Neural progenitor cell (in vitro differentiated cells): ENCODE measurements at regions not wholly inside any gene's neighbourhood (a gene's known extent, or its start where the extent isn't known, plus 50 kb on each side); places are given as distances from the start of the nearest gene placed in this dataset.

Experiments
- EZH2phosphoT487 ChIP-seq: fragments of 200-600 bp; sonication (generic); IDR thresholded peaks from 2 replicates; pipeline ENCODE4 v1.6.1; 2017; ENCODE audit warnings: antibody characterized with exemption
- TF ChIP-seq, protein P1 (sequence below): fragments of 200-600 bp; sonication (generic); IDR thresholded peaks from 2 replicates; pipeline ENCODE4 v1.5.1; 2017; ENCODE audit warnings: antibody characterized with exemption, mild to moderate bottlenecking

DNA sequence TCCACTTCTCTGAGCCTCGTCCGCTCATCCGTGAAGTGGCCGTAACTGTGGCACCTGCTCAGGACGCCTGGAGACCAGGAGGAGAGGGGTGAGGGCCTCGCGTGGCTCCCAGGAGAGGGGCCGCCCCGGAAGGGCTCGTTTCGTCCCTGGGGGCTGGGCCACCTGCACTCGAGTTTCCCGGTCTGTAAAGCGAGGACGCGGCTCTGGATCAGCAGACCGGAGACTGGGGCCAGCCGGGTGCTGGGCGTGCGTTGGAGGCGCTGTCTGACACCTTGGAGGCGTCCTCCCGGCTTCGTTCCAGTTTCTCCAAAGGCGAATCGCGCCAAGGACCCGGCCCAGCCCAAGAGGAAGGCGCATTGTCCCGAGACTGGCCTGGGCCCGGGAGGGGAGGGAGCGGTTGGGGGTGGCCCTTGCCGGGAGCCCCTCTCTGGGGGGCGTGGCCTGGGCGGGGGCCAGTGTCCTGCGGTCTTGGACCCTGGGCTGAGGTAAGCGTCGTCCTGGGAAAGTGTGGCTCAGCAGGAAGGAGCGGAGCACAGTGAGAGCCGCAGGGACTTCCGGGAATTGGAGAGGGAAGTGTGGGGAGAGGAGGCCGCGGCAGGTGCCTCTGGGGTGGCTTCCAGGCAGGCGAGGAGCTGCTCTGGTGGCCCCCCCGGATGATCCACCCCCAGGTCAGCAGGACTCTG is 89.6 kb downstream of the FOXL3 start:
- TF ChIP-seq EZH2phosphoT487 = no peak
- TF ChIP-seq, protein P1, sequence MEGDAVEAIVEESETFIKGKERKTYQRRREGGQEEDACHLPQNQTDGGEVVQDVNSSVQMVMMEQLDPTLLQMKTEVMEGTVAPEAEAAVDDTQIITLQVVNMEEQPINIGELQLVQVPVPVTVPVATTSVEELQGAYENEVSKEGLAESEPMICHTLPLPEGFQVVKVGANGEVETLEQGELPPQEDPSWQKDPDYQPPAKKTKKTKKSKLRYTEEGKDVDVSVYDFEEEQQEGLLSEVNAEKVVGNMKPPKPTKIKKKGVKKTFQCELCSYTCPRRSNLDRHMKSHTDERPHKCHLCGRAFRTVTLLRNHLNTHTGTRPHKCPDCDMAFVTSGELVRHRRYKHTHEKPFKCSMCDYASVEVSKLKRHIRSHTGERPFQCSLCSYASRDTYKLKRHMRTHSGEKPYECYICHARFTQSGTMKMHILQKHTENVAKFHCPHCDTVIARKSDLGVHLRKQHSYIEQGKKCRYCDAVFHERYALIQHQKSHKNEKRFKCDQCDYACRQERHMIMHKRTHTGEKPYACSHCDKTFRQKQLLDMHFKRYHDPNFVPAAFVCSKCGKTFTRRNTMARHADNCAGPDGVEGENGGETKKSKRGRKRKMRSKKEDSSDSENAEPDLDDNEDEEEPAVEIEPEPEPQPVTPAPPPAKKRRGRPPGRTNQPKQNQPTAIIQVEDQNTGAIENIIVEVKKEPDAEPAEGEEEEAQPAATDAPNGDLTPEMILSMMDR = no peak
